Adrenal gland (tissue), 5 donors: ENCODE measurements at regions not wholly inside any gene's neighbourhood (a gene's known extent, or its start where the extent isn't known, plus 50 kb on each side); places are given as distances from the start of the nearest gene placed in this dataset.

Experiments used
- CTCF ChIP-seq, 6 experiments: fragments of 450-650 bp in 4 of 6; fragments of 200-600 bp in 2 of 6; sonication (generic) in 1 of 6; IDR thresholded peaks; 1 replicate in 5 of 6; 2 replicates in 1 of 6; pipeline versions ENCODE4 v1.5.1 to v1.8.0; 2016 to 2021; ENCODE audit warnings: antibody characterized with exemption in 6 of 6, mild to moderate bottlenecking in 2 of 6, moderate library complexity in 1 of 6
- POLR2A ChIP-seq, 2 donors: fragments of 450-650 bp; IDR thresholded peaks; one replicate each; pipeline ENCODE4 v1.6.1; 2017; ENCODE audit warnings: antibody characterized with exemption in 2 of 2, mild to moderate bottlenecking in 2 of 2, moderate library complexity in 1 of 2
- donor health status: DM: no; HTN: no; CAD: no.

GRCh38 chr3:46119253-46119652, 88.9 kb downstream of the CCR1 start:
- TF ChIP-seq CTCF (IDR thresholded peaks at IDR 0.05) = no peak
- TF ChIP-seq POLR2A (IDR thresholded peaks at IDR 0.05) = no peak
